HUES6 (cell line): ENCODE measurements at regions not wholly inside any gene's neighbourhood (a gene's known extent, or its start where the extent isn't known, plus 50 kb on each side); places are given as distances from the start of the nearest gene placed in this dataset.
"Not testable (repeated sequence)": the region's sequence is repeated elsewhere in the genome, so short reads cannot be mapped to it uniquely, and the experiment has no call there.

Experiments
- H3K27ac ChIP-seq: 2 replicates; pipeline ENCODE4 v1.7.0; 2013; ENCODE audit warnings: low read depth, mild to moderate bottlenecking, low read length, inconsistent platforms
- H3K27me3 ChIP-seq: 2 replicates; pipeline ENCODE4 v1.6.1; 2013; ENCODE audit warnings: low read length; ENCODE audit not compliant: control insufficient read depth, insufficient read depth
- H3K36me3 ChIP-seq: 2 replicates; pipeline ENCODE4 v1.6.1; 2013; ENCODE audit warnings: low read length; ENCODE audit not compliant: control insufficient read depth, insufficient read depth
- H3K4me1 ChIP-seq: 2 replicates; pipeline ENCODE4 v1.6.1; 2013; ENCODE audit warnings: low read length; ENCODE audit not compliant: control insufficient read depth, insufficient read depth
- H3K4me3 ChIP-seq: 2 replicates; pipeline ENCODE4 v1.5.1; 2013; ENCODE audit warnings: low read depth, low read length
- H3K9ac ChIP-seq: one replicate; pipeline ENCODE4 v1.6.1; 2013; ENCODE audit warnings: mild to moderate bottlenecking, low read length
- H3K9me3 ChIP-seq: 2 replicates; pipeline ENCODE4 v1.6.1; 2013; ENCODE audit warnings: low read depth, low read length; ENCODE audit not compliant: control insufficient read depth, insufficient read depth

- Histone ChIP-seq H3K27ac (no peak overlapping the region), H3K4me1 (peaks cover 24% of the 10 kb centered on the region), H3K9ac (no peak overlapping the region), H3K9me3 (no peaks in the 10 kb centered on the region), H3K27me3 (no peaks in the 10 kb centered on the region), H3K4me3 (no peak overlapping the region), H3K36me3 (no peaks in the 10 kb centered on the region)
These were observed 1387.3 kb upstream of the C9orf72 start for GRCh38 chr9:28960602-28961001.

- no peaks in the 10 kb centered on the region for H3K9me3 ChIP-seq
- peaks cover 21% of the 10 kb centered on the region for H3K4me1 ChIP-seq
- H3K9ac ChIP-seq = no peak overlapping the region
- H3K27ac ChIP-seq = no peak overlapping the region
- H3K4me3 ChIP-seq = no peak overlapping the region
- H3K36me3 ChIP-seq = no peaks in the 10 kb centered on the region
- H3K27me3 ChIP-seq = no peaks in the 10 kb centered on the region
These were observed 1388.3 kb upstream of the C9orf72 start for GRCh38 chr9:28961623-28962022.

- H3K27me3 ChIP-seq = no peaks in the 10 kb centered on the region
- H3K4me1 ChIP-seq = peaks cover 43% of the 10 kb centered on the region
- no peak overlapping the region for H3K4me3 ChIP-seq
- no peaks in the 10 kb centered on the region for H3K36me3 ChIP-seq
- H3K27ac ChIP-seq = no peak overlapping the region
- H3K9ac ChIP-seq = no peak overlapping the region
- no peaks in the 10 kb centered on the region for H3K9me3 ChIP-seq
These were observed 1393.9 kb upstream of the C9orf72 start for GRCh38 chr9:28967226-28967625.

GRCh38 chr9:28970241-28970654, 1397.0 kb upstream of the C9orf72 start:
- H3K27ac ChIP-seq = peak overlapping the region; percentile 62
- H3K36me3 ChIP-seq = no peaks in the 10 kb centered on the region
- peak overlapping the region; percentile 42 for H3K4me3 ChIP-seq
- peaks cover 6% of the 10 kb centered on the region; the same call in 1 of the 2 replicates for H3K9me3 ChIP-seq
- peaks cover 43% of the 10 kb centered on the region for H3K4me1 ChIP-seq
- H3K9ac ChIP-seq = peak overlapping the region; percentile 54
- H3K27me3 ChIP-seq = no peaks in the 10 kb centered on the region

- Histone ChIP-seq H3K36me3 (no peaks in the 10 kb centered on the region), H3K9ac (no peak overlapping the region), H3K27me3 (no peaks in the 10 kb centered on the region), H3K9me3 (peaks cover 6% of the 10 kb centered on the region; the same call in 1 of the 2 replicates), H3K4me3 (no peak overlapping the region), H3K4me1 (peaks cover 40% of the 10 kb centered on the region), H3K27ac (0 out of 2 replicates have a peak overlapping the region, but pooled peaks have one; percentile 20)
These were observed 1398.6 kb upstream of the C9orf72 start for GRCh38 chr9:28971881-28972280.

GRCh38 chr9:28976250-28976649, 1403.0 kb upstream of the C9orf72 start:
- peaks cover 6% of the 10 kb centered on the region; the same call in 1 of the 2 replicates for H3K9me3 ChIP-seq
- no peaks in the 10 kb centered on the region for H3K36me3 ChIP-seq
- no peak overlapping the region for H3K27ac ChIP-seq
- H3K27me3 ChIP-seq = no peaks in the 10 kb centered on the region
- no peak overlapping the region for H3K9ac ChIP-seq
- H3K4me1 ChIP-seq = peaks cover 4% of the 10 kb centered on the region
- no peak overlapping the region for H3K4me3 ChIP-seq

- H3K4me3 ChIP-seq = no peak overlapping the region
- H3K27ac ChIP-seq = no peak overlapping the region
- no peaks in the 10 kb centered on the region for H3K36me3 ChIP-seq
- no peaks in the 10 kb centered on the region for H3K27me3 ChIP-seq
- peaks cover under 1% of the 10 kb centered on the region; the same call in 1 of the 2 replicates for H3K4me1 ChIP-seq
- H3K9ac ChIP-seq = no peak overlapping the region
- peaks cover 6% of the 10 kb centered on the region; the same call in 1 of the 2 replicates for H3K9me3 ChIP-seq
These were observed 1403.4 kb upstream of the C9orf72 start for GRCh38 chr9:28976684-28977083.

- no peaks in the 10 kb centered on the region for H3K36me3 ChIP-seq
- H3K9ac ChIP-seq = no peak overlapping the region
- H3K4me1 ChIP-seq = no peaks in the 10 kb centered on the region
- no peak overlapping the region for H3K27ac ChIP-seq
- no peak overlapping the region for H3K4me3 ChIP-seq
- no peaks in the 10 kb centered on the region for H3K27me3 ChIP-seq
- H3K9me3 ChIP-seq = no peaks in the 10 kb centered on the region
These were observed 1407.8 kb upstream of the C9orf72 start for GRCh38 chr9:28981129-28981528.

- Histone ChIP-seq H3K36me3 (no peaks in the 10 kb centered on the region), H3K4me1 (no peaks in the 10 kb centered on the region), H3K27ac (no peak overlapping the region), H3K4me3 (no peak overlapping the region), H3K9me3 (no peaks in the 10 kb centered on the region), H3K9ac (no peak overlapping the region), H3K27me3 (no peaks in the 10 kb centered on the region)
These were observed 1408.4 kb upstream of the C9orf72 start for GRCh38 chr9:28981711-28982110.

- no peaks in the 10 kb centered on the region for H3K36me3 ChIP-seq
- peaks cover under 1% of the 10 kb centered on the region for H3K9me3 ChIP-seq
- H3K27ac ChIP-seq = no peak overlapping the region
- no peaks in the 10 kb centered on the region for H3K27me3 ChIP-seq
- no peak overlapping the region for H3K4me3 ChIP-seq
- no peak overlapping the region for H3K9ac ChIP-seq
- no peaks in the 10 kb centered on the region for H3K4me1 ChIP-seq
These were observed 1410.7 kb upstream of the C9orf72 start for GRCh38 chr9:28984016-28984415.

GRCh38 chr9:28990009-28990408, 1416.7 kb upstream of the C9orf72 start:
- H3K9ac ChIP-seq, H3K4me3 ChIP-seq, H3K27ac ChIP-seq, H3K4me1 ChIP-seq, H3K36me3 ChIP-seq, H3K27me3 ChIP-seq: not testable (repeated sequence)
- H3K9me3 ChIP-seq = peaks cover 13% of the 10 kb centered on the region

GRCh38 chr9:28999057-28999456, 1425.8 kb upstream of the C9orf72 start:
- H3K9me3 ChIP-seq = no peaks in the 10 kb centered on the region
- no peaks in the 10 kb centered on the region for H3K27me3 ChIP-seq
- no peaks in the 10 kb centered on the region for H3K36me3 ChIP-seq
- no peak overlapping the region for H3K4me3 ChIP-seq
- H3K4me1 ChIP-seq = no peaks in the 10 kb centered on the region
- H3K9ac ChIP-seq = no peak overlapping the region
- no peak overlapping the region for H3K27ac ChIP-seq
